ENCODE measurements at regions not wholly inside any gene's neighbourhood (a gene's known extent, or its start where the extent isn't known, plus 50 kb on each side); places are given as distances from the start of the nearest gene placed in this dataset.

- DNase-seq (ENCODE audit: low read depth, low spot score), result no peak
Observed at GRCh38 chr19:31160336-31160926, 188.8 kb downstream of the TSHZ3 start.

- no peak for DNase-seq (ENCODE audit: low read depth, low spot score)
Observed at GRCh38 chr19:31154021-31154420, 195.2 kb downstream of the TSHZ3 start.

GRCh38 chr19:31152906-31153305, 196.3 kb downstream of the TSHZ3 start:
- DNase-seq (ENCODE audit: low read depth, low spot score), result no peak

GRCh38 chr19:31149441-31149941, 199.7 kb downstream of the TSHZ3 start:
- no peak for DNase-seq (ENCODE audit: low read depth, low spot score)

GRCh38 chr19:31148671-31149070, 200.6 kb downstream of the TSHZ3 start:
- DNase-seq (ENCODE audit: low read depth, low spot score), result no peak

- DNase-seq (ENCODE audit: low read depth, low spot score), result no peak
Observed at GRCh38 chr19:31147234-31147633, 202.0 kb downstream of the TSHZ3 start.

GRCh38 chr19:31146546-31147183, 202.6 kb downstream of the TSHZ3 start:
- DNase-seq (ENCODE audit: low read depth, low spot score), result no peak

GRCh38 chr19:31146015-31146414, 203.2 kb downstream of the TSHZ3 start:
- no peak for DNase-seq (ENCODE audit: low read depth, low spot score)

GRCh38 chr19:31145007-31145406, 204.2 kb downstream of the TSHZ3 start:
- DNase-seq (ENCODE audit: low read depth, low spot score), result no peak

GRCh38 chr19:31144075-31144870, 205.0 kb downstream of the TSHZ3 start:
- DNase-seq (ENCODE audit: low read depth, low spot score), result no peak

GRCh38 chr19:31141301-31141700, 207.9 kb downstream of the TSHZ3 start:
- no peak for DNase-seq (ENCODE audit: low read depth, low spot score)

- DNase-seq (ENCODE audit: low read depth, low spot score), result no peak
Observed at GRCh38 chr19:31140717-31141116, 208.5 kb downstream of the TSHZ3 start.

GRCh38 chr19:31139871-31140505, 209.2 kb downstream of the TSHZ3 start:
- DNase-seq (ENCODE audit: low read depth, low spot score), result no peak

GRCh38 chr19:31138077-31138476, 211.2 kb downstream of the TSHZ3 start:
- DNase-seq (ENCODE audit: low read depth, low spot score), result no peak

- DNase-seq (ENCODE audit: low read depth, low spot score), result no peak
Observed at GRCh38 chr19:31135841-31136240, 213.4 kb downstream of the TSHZ3 start.

- DNase-seq (ENCODE audit: low read depth, low spot score), result no peak
Observed at GRCh38 chr19:31132753-31133110, 216.5 kb downstream of the TSHZ3 start.

- no peak for DNase-seq (ENCODE audit: low read depth, low spot score)
Observed at GRCh38 chr19:31128291-31128690, 220.9 kb downstream of the TSHZ3 start.

- no peak for DNase-seq (ENCODE audit: low read depth, low spot score)
Observed at GRCh38 chr19:31127134-31127967, 221.9 kb downstream of the TSHZ3 start.

- no peak for DNase-seq (ENCODE audit: low read depth, low spot score)
Observed at GRCh38 chr19:31126236-31126635, 223.0 kb downstream of the TSHZ3 start.

GRCh38 chr19:31125071-31125470, 224.2 kb downstream of the TSHZ3 start:
- DNase-seq (ENCODE audit: low read depth, low spot score), result no peak

GRCh38 chr19:31121501-31121900, 227.7 kb downstream of the TSHZ3 start:
- DNase-seq (ENCODE audit: low read depth, low spot score), result no peak
